NCI-H2196 treated with DMSO at 0.1 percent for 48 hours (cell line): ENCODE measurements at regions not wholly inside any gene's neighbourhood (a gene's known extent, or its start where the extent isn't known, plus 50 kb on each side); places are given as distances from the start of the nearest gene placed in this dataset.
"Not testable (repeated sequence)": the region's sequence is repeated elsewhere in the genome, so short reads cannot be mapped to it uniquely, and the experiment has no call there.

ENCODE experiments used
- DNase-seq: peaks from one replicate; lab custom pipeline; 2025; ENCODE audit not compliant: unreplicated experiment; lab: John Stamatoyannopoulos, UW

DNA sequence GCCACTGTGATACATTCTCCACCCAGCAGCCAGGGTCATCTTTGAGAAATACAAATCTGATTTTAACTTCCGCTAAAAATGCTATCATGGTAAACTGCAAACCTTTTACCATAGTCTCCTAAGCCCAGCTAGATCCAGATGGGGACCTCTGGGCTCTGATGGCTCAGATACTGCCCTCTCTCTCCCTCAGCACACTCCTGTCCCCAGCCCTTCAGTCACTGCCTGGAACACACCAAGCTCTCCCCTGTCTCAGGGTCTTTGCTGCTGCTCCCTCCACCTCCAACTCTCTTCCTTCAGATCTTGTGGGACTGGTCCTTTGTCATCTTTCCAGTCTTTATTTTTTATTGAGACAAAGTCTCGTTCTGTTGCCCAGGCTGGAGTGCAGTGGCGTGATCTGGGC is 65.1 kb downstream of the SPRY4 start:
- DNase-seq = no peak

DNA sequence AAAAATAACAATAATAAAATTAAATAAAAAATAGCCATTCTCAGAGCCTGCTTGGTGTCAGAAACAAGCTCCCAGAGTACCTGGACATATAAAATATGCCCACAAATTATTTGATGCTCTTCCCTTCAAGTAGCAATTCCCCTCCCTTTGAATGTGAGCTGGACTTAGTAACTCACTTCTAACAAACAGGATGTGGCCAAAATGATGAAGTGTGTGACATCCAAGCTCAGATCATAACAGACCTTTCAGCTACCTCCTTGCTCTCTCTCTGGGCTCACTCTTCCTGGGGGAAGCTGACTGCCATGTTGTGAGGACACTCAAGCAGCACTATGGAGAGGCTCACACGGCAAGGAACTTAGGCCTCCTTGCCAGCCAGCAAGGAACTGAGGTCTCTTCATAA is 69.0 kb downstream of the SPRY4 start:
- no peak for DNase-seq

DNA sequence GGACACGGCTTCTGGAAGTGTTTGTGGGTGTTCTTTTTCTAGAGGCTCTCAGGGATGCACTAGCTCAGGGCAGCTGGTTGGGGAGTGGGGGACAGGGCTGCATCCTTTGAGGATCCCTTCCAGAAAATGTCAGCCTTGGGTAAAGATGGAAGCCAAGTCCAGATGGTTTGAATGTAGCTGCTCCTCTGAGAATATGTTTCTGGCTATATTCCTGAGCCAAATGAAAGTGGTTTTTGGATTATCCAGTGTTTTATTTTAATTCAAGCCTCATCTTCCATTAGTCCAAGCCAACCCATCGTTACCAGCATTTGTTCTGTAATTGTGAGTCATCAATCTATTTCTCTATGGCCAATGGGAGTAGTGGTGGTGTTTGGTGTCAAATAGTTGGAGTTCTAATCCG is 70.4 kb downstream of the SPRY4 start:
- no peak for DNase-seq

DNA sequence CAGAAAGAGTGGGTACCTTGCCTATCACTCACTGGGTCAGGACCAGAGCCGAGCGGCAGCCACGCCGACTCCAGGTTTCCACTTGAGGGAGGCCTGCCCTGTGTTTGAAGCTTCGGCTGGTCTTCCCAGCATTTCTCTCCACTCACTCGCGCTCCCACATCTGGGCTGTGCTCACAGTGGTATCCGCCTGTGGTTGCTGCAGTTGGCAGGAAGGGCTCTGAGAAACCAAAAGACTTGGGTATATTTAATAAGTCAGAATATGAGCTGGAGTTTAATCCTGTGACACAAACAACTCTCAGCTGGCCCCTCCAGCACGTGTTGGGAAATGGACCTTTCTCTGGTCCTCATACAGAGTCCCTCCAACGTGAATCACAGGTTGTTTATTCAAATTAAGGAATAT is 70.9 kb downstream of the SPRY4 start:
- DNase-seq = no peak

DNA sequence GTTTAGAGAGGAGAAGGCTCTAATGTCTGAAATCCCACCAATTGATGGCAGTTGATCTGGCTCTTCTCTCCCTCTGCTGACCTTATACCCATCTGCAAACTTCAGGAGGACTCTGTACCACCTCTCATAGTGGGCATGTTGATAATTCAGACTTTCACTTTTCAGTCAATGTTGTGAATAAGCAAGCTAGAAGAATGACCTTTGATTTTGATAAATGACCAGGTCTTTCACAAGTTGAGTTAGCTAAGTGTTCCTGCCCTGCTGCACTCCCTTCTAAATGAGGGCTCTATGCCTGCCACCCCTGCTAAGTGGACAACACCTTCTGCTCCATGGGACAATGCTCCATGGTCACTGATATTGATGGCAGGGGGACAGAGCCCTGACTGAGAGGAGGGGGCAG is 74.7 kb downstream of the SPRY4 start:
- no peak for DNase-seq

DNA sequence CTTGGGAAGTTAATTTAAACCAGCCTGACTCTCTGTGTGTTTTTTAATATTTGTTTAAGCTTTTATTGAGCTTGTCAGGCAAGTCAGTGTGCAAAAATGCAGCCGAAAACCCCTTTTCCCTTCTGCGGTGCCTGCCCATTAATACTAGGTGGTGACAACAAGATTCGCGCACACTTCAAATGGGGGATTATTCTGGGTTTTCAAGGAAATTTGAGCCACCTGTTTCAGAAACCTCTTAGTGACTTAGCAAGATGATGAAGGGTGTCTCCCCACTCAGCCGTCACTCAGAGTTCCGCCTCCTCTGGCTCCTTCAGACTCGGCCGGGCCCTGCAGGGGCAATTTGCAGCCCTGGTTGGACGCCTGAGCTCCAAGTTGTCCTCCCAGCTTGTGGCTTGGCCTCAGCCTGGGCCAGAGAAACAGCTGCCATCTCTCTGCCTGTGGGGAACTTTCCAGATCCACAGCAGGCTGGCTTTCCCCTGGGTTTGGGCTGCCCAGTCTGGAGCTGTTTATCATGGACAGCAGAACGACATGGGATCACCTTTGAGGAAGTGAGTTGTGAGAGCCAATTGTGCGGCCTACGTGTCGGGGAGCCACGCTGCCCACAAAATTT is 75.9 kb downstream of the SPRY4 start:
- DNase-seq = no peak

DNA sequence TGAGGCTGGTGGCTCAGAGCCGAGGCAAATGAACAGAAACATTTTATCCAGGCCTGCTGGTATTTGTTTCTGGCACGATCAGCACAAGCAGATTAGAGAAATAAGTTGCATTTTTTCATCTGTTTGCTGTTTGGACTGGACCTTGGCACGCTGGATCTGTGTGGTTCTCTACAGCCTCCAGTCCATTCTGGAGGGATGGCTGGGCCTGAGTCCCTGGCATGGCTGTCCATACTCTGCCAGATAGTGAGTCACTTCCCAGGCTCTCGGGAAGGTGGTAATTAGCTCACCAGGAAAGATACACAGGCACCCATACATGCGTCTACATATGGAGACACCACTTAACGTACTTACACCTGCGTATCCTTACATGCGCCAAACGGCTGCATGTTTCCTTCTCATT is 78.6 kb downstream of the SPRY4 start:
- DNase-seq = no peak

DNA sequence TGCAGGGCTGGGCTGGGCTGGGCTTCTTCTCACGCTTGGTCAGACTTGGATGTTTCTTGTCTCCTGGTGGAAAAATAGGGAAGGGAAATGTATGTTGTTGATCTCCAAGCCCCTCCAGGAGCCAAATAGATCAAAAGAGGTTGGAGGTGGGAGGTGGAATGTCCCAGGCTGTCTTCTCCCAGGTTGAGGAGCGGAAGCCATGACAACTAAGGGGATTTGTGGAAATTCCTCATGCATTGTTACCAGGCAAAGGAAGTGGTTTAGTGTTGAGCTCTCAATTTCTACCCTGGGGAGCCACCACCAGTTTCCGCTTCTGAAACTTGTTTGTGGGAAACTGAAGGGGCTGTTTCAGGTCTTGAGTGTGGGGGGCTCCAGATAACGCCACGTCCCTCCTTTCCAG is 79.0 kb downstream of the SPRY4 start:
- no peak for DNase-seq

DNA sequence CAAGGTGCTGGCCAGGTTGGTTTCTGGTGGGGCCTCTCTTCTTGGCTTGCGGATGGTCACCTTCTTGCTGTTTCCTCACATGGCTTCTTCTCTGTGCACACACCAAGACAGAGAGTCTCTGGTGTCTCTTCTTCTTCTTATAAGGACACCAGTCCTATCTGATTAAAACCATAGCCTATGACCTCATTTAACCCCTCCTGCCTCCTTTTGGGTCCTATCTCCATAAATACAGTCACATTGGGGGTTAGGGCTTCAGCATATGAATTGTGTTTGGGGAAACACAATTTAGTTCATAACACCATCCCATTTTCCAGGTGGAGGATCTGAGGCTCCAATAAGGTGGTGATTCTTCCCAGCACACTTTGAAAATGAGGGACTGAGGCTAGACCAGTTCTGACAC is 80.4 kb downstream of the SPRY4 start:
- DNase-seq = no peak

DNA sequence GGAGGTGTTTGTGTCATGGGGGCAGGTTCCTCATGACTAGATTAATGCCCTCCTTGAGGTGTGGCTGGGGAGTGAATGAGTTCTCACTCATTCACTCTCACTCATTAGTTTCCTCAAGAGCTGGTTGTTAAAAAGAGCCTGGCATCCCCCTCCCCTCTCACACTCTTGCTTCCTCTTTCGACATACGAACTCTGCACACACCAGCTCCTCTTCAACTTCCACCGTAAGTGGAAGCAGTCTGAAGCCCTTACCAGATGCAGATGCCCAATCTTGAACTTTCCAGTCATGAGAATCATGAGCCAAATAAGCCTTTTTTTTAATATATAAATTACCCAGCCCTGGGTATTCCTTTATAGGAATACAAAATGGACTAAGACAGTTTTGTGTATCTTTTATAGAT is 82.5 kb downstream of the SPRY4 start:
- DNase-seq = no peak

DNA sequence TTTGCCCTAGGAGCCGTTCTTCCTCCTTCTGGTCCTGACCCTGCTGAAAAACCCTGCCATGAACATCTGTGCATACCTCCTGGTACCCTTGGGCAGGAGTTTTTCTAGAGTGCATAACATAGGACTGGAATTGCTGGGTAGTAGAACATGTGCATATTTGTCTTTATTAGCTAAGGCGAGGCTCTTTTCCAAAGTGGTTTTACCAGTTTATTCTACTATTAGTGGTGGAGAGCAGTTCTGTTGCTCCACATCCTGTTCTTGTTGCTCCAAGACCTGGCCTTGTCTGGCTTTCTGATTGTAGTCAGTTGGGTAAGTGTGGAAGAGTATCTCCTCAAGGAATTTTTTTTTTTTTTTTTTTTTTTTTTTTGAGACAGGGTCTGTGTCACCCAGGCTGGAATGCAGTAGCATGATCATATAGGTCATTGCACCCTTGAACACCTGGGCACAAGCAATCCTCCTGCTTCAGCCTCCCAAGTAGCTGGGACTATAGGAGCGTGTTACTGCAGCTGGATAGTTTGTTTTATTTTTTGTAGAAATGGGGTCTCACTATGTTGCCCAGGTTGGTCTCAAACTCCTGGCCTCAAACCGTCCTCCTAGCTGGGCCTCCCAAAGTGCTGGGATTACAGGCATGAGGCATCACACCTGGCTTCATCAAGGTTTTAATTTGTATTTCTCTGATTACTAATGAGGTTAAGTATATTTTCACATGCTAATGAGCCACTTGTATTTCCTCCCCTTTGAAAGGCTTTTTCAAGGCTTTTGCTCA is 85.2 kb downstream of the SPRY4 start:
- DNase-seq = no peak

DNA sequence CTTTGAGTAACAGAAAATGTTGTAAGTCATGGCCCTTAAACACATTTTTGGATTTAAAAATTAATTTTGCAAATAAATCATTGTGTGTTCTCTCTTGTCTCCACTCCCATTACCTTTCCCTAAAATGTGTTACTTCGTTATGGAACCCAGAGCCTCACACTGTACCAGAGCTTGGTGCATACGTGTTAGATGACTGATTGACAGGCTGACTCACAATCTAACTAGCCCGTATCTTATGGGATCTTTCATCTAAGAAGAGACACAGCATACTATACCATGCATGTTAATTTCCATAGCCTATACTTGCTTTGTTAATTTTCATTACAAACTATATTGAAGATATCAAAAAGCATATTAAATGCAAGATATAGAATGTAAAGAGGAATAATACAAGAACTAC is 87.1 kb downstream of the SPRY4 start:
- DNase-seq = no peak

DNA sequence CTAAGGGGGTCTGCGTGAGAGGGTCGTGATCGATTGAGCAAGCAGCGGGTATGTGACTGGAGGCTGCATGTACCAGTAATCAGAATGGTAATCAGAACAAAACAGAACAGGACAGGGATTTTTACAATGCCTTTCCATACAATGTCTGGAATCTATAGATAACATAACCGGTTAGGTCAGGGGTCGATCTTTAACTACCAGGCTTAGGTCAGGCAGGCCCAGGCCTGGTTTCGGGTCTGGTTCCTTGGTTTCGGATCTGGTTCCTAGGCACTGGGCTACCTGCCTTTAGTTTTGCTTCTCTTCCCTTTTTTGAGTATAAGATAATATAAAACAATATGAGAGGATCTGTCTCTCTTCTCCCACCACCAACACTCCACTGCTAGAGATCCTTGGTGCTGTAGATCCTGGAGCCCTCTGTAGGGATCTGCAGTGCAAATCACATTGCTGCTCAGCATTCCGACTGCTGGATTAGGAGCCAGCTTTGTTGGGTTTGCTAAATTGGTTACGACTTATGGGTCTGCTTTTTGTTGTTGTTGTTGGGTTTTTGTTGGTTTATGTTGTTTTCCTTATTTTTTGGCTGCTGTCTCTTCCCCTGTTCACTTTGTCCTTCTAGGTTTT is 88.0 kb downstream of the SPRY4 start:
- not testable (repeated sequence) for DNase-seq

DNA sequence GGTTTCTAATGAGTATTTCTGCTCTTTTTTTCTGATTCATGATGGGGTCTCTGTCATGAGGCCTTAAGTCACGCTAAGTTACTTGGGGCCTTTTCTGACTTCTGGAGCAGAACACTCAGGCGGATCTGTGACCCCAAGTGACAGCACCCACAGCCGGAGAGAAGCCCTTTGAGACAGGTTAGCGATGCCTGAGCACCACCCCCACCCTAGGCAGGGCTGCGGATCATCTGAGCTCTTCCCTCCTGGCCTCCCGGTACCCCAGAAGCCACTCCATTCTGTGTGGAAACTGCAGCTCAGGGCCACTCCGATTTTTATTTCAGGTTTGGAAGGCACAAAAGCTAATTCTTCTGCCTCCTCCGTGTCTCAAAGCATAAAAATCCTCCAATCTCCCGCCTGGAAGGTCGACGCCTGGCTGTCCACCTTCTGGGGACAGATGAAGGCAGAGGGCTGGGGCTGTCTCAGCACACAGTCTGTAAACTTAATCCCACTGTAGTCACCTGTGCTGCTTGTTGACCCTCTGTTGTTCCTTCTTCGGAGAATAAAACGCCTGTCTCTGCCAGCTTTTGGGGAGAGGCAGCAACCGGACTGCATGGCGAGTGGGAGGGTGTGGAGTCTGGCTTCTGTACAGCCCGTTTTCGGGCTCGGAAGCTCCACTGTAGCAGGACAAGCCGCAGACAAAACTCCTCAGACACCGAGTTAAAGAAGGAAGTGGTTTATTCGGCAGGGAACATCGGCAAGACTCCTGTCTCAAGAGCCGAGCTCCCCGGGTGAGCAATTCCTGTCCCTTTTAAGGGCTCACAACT is 88.8 kb downstream of the SPRY4 start:
- DNase-seq = no peak

DNA sequence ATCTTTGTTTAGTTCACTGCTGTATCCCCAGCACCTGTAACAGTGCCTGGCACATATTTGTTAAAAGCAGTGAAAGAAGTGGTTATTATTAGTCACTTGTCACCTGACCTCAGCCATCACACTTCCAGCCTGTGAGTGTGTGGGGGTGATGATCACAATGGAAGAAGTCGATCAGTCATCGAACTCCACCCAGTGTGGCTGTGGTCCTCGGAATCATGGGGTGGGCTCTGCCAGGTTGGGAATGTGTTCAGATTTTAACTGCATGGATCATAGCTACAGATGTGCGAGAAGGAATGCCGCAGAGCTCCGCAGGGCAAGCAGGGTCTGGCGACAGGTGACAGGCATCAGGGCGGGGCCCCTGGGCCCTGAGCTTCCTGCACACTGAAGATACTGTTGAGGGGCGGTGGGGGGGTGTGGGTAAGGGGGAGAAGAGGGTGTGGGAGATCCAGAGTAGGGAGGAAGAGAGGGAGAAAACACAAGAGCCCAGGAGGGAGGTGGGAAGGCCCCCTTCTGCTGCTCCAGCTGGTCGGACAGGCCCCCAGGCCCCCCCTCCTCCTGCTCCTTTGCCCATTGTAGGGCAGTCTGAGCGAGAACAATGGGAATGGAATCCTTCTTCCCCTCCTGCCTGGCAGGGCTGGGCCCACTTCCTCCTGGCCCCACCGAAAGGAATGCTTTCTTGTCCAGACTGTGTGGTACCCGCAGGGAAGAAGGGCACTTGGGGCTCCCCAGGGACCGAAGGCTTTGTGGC is 89.6 kb downstream of the SPRY4 start:
- no peak for DNase-seq

DNA sequence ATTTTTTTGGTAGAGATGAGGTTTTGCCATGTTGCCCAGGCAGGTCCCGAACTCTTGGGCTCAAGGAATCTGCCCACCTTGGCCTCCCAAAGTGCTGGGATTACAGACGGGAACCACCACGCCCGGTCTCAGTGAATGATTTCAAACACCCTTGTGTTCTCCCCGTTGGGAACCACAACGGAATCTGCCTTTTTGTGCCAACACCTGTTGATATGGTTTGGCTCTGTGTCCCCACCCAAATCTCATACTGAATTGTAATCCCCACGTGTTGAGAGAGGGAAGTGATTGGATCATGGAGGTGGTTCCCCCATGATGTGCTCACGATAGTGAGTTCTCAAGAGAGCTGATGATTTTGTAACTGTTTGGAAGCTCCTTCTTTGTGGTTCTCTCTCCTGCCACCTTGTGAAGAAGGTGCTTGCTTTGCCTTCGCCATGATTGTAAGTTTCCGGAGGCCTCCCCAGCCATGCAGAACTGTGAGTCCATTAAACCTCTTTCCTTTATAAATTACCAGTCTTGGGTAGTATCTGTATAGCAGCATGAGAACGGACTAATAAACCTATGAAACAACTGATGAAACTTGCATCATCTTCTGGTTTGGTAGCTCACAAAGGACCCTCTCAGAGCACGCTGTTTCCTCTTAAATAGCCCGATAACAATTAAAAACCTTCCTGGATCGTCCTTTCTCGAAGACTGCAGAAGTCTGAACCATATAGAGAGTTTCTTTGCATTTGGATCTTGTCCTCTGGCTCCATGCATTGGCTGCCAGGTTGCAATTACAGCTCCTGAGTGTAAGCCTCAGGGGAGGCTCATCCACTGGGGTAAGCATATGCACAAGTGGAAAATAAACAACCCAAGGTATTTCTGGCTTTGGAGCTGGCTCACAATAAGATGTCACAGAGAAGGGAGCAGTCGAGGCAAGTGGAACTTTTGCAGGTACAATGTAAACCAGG is 91.5 kb downstream of the SPRY4 start:
- no peak for DNase-seq

DNA sequence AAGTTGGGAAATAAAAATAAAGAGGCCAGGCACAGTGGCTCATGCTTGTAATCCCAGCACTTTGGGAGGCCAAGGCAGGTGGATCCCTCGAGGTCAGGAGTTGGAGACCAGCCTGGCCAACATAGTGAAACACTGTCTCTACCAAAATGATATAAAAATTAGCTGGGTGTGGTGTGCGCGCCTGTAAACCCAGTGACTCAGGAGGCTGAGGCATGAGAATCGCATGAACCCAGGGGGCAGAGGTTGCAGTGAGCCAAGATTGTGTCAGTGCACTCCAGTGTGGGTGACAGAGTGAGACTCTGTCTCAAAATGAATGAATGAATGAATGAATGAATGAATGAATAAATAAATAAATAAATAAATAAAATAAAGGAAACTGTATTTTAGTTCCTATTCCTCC is 93.9 kb downstream of the SPRY4 start:
- DNase-seq = not testable (repeated sequence)

DNA sequence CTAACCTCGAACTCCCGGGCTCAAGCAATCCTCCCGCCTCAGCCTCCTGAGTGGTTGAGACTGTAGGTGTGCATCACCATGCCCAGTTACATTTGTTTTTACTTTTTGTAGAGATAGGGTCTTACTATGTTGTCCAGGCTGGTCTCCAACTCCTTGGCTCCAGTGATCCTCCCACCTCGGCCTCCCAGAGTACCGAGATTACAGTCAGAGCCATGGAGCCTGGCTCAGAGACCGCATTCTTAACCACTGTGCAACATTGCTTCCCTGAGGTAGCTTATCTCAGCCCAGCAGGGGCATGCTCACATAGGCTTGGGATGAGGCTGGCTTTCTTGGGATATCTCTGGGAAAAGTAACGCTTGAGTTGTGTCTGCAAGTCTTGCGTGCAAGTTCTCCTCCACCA is 99.7 kb downstream of the SPRY4 start:
- no peak for DNase-seq

DNA sequence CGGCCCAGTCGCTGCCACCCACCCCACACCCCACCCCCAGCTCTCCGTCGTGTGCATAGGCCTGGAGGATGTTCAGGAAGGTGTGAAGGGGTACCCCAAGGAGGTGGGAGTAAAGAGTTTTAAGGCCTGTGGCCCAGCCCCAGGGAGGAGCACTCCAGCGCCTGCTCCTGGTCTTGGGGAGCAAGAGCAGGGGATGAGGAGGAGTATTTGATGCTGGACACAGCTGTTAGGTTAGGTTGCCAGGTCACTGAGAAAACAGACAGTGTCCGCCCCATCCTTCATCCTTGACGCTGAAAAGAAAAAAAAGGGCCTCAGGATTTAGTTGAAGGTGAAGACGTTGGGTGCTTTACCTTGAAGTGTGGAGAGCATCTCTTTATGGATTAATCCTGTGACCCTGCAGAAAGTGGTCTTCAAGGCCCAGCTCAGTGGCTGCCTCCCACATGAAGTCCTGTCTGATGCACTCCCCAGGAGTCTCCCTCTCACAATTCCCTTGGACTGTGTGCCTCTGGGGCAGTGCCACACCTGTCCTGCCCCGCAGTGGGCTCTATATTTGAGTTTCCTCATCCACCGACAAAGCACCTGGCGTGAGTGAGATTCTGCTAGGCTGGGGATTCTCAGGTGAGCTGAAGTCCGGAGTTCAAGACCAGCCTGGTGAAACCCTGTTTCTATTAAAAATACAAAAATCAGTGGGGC is 101.8 kb downstream of the SPRY4 start:
- DNase-seq = no peak
